ENCODE measurements at regions not wholly inside any gene's neighbourhood (a gene's known extent, or its start where the extent isn't known, plus 50 kb on each side); places are given as distances from the start of the nearest gene placed in this dataset.

DNA sequence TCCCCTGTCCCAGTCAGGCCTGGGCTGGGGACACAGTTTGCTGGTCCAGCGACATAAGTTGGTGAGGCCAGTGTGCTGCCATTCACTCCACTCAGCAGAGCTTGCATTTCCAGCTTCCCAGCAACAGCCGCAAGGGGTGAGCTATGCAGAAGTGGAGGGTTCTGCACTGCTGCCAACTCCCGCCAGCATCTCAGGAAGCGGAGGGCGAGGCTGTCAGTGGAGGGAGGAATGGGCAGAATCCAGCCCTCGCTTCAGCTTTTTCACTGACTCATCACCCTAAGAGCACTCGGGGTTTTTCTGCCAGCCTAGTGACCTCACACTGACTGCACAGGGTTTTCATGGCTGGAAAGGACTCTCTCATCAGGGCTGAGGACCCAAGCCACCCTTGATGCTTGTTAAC is 625.1 kb upstream of the MKI67 start:
- TF ChIP-seq RXRA (IDR thresholded peaks at IDR 0.05; ENCODE audit: borderline replicate concordance, low read depth) (no peak), ELF1 (IDR thresholded peaks at IDR 0.05) (no peak), GABPA (IDR thresholded peaks at IDR 0.05; ENCODE audit: low read depth) (no peak), FOXJ3 (CRISPR knock-in tag; IDR thresholded peaks at IDR 0.05) (no peak), SMC3 (IDR thresholded peaks at IDR 0.05; ENCODE audit: low read depth, low read length) (no peak), YY1 (IDR thresholded peaks at IDR 0.05; ENCODE audit: low read depth) (no peak), TEAD4 (IDR thresholded peaks at IDR 0.05; ENCODE audit: borderline replicate concordance, insufficient read depth) (no peak), MXI1 (IDR thresholded peaks at IDR 0.05; ENCODE audit: low read depth, low read length) (no peak)
- TF ChIP-seq, protein P1, sequence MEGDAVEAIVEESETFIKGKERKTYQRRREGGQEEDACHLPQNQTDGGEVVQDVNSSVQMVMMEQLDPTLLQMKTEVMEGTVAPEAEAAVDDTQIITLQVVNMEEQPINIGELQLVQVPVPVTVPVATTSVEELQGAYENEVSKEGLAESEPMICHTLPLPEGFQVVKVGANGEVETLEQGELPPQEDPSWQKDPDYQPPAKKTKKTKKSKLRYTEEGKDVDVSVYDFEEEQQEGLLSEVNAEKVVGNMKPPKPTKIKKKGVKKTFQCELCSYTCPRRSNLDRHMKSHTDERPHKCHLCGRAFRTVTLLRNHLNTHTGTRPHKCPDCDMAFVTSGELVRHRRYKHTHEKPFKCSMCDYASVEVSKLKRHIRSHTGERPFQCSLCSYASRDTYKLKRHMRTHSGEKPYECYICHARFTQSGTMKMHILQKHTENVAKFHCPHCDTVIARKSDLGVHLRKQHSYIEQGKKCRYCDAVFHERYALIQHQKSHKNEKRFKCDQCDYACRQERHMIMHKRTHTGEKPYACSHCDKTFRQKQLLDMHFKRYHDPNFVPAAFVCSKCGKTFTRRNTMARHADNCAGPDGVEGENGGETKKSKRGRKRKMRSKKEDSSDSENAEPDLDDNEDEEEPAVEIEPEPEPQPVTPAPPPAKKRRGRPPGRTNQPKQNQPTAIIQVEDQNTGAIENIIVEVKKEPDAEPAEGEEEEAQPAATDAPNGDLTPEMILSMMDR (IDR thresholded peaks at IDR 0.05), result no peak
- TF ChIP-seq, protein P2, sequence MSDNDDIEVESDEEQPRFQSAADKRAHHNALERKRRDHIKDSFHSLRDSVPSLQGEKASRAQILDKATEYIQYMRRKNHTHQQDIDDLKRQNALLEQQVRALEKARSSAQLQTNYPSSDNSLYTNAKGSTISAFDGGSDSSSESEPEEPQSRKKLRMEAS (IDR thresholded peaks at IDR 0.05; ENCODE audit: low read depth), result no peak
